DMS 273 treated with DMSO at 0.1 percent for 48 hours (cell line): ENCODE measurements at regions not wholly inside any gene's neighbourhood (a gene's known extent, or its start where the extent isn't known, plus 50 kb on each side); places are given as distances from the start of the nearest gene placed in this dataset.
"Not testable (repeated sequence)": the region's sequence is repeated elsewhere in the genome, so short reads cannot be mapped to it uniquely, and the experiment has no call there.

Experiments
- DNase-seq: peaks from one replicate; lab custom pipeline; 2025; lab: John Stamatoyannopoulos, UW

GRCh38 chr18:38575648-38576047, 1010.0 kb upstream of the CELF4 start:
- no peak for DNase-seq

GRCh38 chr18:38575023-38575422, 1009.4 kb upstream of the CELF4 start:
- DNase-seq, result no peak

- DNase-seq, result no peak
These were observed 1007.0 kb upstream of the CELF4 start for GRCh38 chr18:38572554-38573111.

GRCh38 chr18:38571651-38572050, 1006.1 kb upstream of the CELF4 start:
- DNase-seq, result no peak

GRCh38 chr18:38565513-38565912, 999.9 kb upstream of the CELF4 start:
- DNase-seq, result no peak

GRCh38 chr18:38563396-38563980, 997.9 kb upstream of the CELF4 start:
- DNase-seq, result no peak

- no peak for DNase-seq
These were observed 991.4 kb upstream of the CELF4 start for GRCh38 chr18:38557006-38557405.

- no peak for DNase-seq
These were observed 987.2 kb upstream of the CELF4 start for GRCh38 chr18:38552732-38553321.

- DNase-seq, result no peak
These were observed 986.3 kb upstream of the CELF4 start for GRCh38 chr18:38551881-38552280.

GRCh38 chr18:38545071-38545470, 979.5 kb upstream of the CELF4 start:
- no peak for DNase-seq

GRCh38 chr18:38539856-38540255, 974.3 kb upstream of the CELF4 start:
- peak; percentile 12 for DNase-seq

GRCh38 chr18:38539371-38539770, 973.8 kb upstream of the CELF4 start:
- no peak for DNase-seq

GRCh38 chr18:38534073-38534472, 968.5 kb upstream of the CELF4 start:
- no peak for DNase-seq

GRCh38 chr18:38526922-38527321, 961.3 kb upstream of the CELF4 start:
- DNase-seq, result no peak

- DNase-seq, result no peak
These were observed 959.4 kb upstream of the CELF4 start for GRCh38 chr18:38525039-38525438.

GRCh38 chr18:38520786-38521185, 955.2 kb upstream of the CELF4 start:
- no peak for DNase-seq

GRCh38 chr18:38502539-38502938, 936.9 kb upstream of the CELF4 start:
- DNase-seq, result no peak

- no peak for DNase-seq
These were observed 931.7 kb upstream of the CELF4 start for GRCh38 chr18:38497266-38497665.

GRCh38 chr18:38496222-38496793, 930.7 kb upstream of the CELF4 start:
- DNase-seq, result no peak

GRCh38 chr18:38494065-38494464, 928.5 kb upstream of the CELF4 start:
- DNase-seq, result no peak

GRCh38 chr18:38491195-38491594, 925.6 kb upstream of the CELF4 start:
- no peak for DNase-seq

GRCh38 chr18:38489721-38490120, 924.1 kb upstream of the CELF4 start:
- not testable (repeated sequence) for DNase-seq

GRCh38 chr18:38487521-38487920, 921.9 kb upstream of the CELF4 start:
- DNase-seq, result no peak

GRCh38 chr18:38483326-38483725, 917.7 kb upstream of the CELF4 start:
- no peak for DNase-seq
